HL-60 (cell line): ENCODE measurements at regions not wholly inside any gene's neighbourhood (a gene's known extent, or its start where the extent isn't known, plus 50 kb on each side); places are given as distances from the start of the nearest gene placed in this dataset.

Experiments used
- DNase-seq, 2 experiments: peaks; one replicate each; pipeline ENCODE4 v3.0.0-alpha.2; 2010 to 2020; ENCODE audit warnings: low read depth in 1 of 2, low spot score in 1 of 2
- H3K27ac ChIP-seq: fragments of 250-450 bp; sonication (Bioruptor Pico); replicated peaks from 2 replicates; pipeline ENCODE4 v1.5.1; 2020; ENCODE audit warnings: mild to moderate bottlenecking, moderate library complexity
- H3K27me3 ChIP-seq: fragments of 250-450 bp; sonication (Bioruptor Pico); 2 replicates; pipeline ENCODE4 v1.5.1; 2021; ENCODE audit warnings: mild to moderate bottlenecking, moderate library complexity; ENCODE audit not compliant: insufficient read depth, poor library complexity, severe bottlenecking
- H3K4me3 ChIP-seq: replicated peaks from 2 replicates; pipeline ENCODE4 v1.5.1; 2011; ENCODE audit warnings: mild to moderate bottlenecking, control low read depth, low read length; ENCODE audit not compliant: insufficient read depth
- GABPA ChIP-seq: IDR thresholded peaks from 2 replicates; pipeline ENCODE4 v1.6.1; 2012; ENCODE audit warnings: low read depth
- POLR2AphosphoS5 ChIP-seq: IDR thresholded peaks from 2 replicates; pipeline ENCODE4 v1.6.1; 2012; ENCODE audit warnings: low read depth
- SPI1 ChIP-seq: IDR thresholded peaks from 2 replicates; pipeline ENCODE4 v1.6.1; 2012; ENCODE audit warnings: low read depth, mild to moderate bottlenecking, borderline replicate concordance
- TF ChIP-seq, protein P1 (sequence below): IDR thresholded peaks from one replicate; pipeline ENCODE4 v1.5.1; 2011; ENCODE audit warnings: low read length, control low read depth, inconsistent platforms; ENCODE audit not compliant: insufficient read depth
- TF ChIP-seq, protein P2 (sequence below): IDR thresholded peaks from 2 replicates; pipeline ENCODE4 v1.6.1; 2012; ENCODE audit warnings: low read depth; ENCODE audit not compliant: insufficient replicate concordance

DNA sequence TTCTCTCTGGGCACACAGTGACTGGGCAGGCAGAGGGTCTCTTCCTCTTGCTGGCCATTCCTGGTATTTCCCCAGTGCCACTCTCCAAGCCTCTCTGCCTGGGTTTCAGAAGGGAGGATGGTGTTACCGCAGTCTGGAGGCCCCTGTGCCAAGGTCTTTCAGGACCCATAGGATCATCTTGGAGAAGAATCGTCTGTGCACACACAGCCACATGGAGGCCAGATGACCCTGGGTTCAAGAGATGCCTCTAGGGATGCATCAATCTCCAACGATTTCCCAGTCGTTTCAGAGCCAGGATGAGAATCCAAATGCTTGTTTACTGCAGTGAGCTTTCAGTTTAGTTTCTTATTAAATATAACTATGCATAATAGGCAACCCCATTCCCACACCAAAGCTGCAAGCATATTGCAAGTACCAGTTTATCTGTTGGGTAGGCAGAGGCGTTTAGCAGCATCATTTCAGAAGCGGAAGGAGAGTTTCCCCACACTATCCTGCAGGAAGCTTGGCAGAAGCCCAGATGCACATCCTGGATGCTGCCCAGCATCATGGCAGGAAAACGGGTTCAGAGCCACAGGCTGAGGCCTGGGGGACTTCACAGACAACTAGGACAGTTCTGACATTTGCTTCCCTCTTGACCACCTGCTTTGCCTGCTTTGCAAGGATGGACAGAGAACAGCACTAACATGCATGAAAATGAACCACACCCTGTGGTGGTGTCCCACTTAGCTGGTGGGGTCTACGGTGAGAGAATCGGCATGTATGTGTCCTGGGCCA lies 134.7 kb upstream of the FAM20C start:
- H3K27me3 ChIP-seq, result no peaks in the 10 kb centered on the region
- TF ChIP-seq SPI1 (no peak), GABPA (no peak), POLR2AphosphoS5 (no peak)
- TF ChIP-seq, protein P1, sequence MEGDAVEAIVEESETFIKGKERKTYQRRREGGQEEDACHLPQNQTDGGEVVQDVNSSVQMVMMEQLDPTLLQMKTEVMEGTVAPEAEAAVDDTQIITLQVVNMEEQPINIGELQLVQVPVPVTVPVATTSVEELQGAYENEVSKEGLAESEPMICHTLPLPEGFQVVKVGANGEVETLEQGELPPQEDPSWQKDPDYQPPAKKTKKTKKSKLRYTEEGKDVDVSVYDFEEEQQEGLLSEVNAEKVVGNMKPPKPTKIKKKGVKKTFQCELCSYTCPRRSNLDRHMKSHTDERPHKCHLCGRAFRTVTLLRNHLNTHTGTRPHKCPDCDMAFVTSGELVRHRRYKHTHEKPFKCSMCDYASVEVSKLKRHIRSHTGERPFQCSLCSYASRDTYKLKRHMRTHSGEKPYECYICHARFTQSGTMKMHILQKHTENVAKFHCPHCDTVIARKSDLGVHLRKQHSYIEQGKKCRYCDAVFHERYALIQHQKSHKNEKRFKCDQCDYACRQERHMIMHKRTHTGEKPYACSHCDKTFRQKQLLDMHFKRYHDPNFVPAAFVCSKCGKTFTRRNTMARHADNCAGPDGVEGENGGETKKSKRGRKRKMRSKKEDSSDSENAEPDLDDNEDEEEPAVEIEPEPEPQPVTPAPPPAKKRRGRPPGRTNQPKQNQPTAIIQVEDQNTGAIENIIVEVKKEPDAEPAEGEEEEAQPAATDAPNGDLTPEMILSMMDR, result no peak
- TF ChIP-seq, protein P2, sequence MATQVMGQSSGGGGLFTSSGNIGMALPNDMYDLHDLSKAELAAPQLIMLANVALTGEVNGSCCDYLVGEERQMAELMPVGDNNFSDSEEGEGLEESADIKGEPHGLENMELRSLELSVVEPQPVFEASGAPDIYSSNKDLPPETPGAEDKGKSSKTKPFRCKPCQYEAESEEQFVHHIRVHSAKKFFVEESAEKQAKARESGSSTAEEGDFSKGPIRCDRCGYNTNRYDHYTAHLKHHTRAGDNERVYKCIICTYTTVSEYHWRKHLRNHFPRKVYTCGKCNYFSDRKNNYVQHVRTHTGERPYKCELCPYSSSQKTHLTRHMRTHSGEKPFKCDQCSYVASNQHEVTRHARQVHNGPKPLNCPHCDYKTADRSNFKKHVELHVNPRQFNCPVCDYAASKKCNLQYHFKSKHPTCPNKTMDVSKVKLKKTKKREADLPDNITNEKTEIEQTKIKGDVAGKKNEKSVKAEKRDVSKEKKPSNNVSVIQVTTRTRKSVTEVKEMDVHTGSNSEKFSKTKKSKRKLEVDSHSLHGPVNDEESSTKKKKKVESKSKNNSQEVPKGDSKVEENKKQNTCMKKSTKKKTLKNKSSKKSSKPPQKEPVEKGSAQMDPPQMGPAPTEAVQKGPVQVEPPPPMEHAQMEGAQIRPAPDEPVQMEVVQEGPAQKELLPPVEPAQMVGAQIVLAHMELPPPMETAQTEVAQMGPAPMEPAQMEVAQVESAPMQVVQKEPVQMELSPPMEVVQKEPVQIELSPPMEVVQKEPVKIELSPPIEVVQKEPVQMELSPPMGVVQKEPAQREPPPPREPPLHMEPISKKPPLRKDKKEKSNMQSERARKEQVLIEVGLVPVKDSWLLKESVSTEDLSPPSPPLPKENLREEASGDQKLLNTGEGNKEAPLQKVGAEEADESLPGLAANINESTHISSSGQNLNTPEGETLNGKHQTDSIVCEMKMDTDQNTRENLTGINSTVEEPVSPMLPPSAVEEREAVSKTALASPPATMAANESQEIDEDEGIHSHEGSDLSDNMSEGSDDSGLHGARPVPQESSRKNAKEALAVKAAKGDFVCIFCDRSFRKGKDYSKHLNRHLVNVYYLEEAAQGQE, result no peak
- no peak overlapping the region for H3K4me3 ChIP-seq
- no peak for DNase-seq
- H3K27ac ChIP-seq, result no peak overlapping the region

- no peak overlapping the region for H3K27ac ChIP-seq
- no peak overlapping the region for H3K4me3 ChIP-seq
- H3K27me3 ChIP-seq, result no peaks in the 10 kb centered on the region
- TF ChIP-seq POLR2AphosphoS5, result no peak
- no peak for TF ChIP-seq SPI1
- TF ChIP-seq, protein P2, result no peak
- TF ChIP-seq, protein P1, result no peak
- TF ChIP-seq GABPA, result no peak
- DNase-seq, result no peak
These were observed 134.1 kb upstream of the FAM20C start for GRCh38 chr7:58316-58715.

GRCh38 chr7:59079-60016 lies 133.0 kb upstream of the FAM20C start:
- H3K4me3 ChIP-seq, result no peak overlapping the region
- H3K27me3 ChIP-seq, result no peaks in the 10 kb centered on the region
- no peak overlapping the region for H3K27ac ChIP-seq
- TF ChIP-seq, protein P2, result no peak
- no peak for TF ChIP-seq SPI1
- TF ChIP-seq, protein P1, result no peak
- TF ChIP-seq GABPA, result no peak
- TF ChIP-seq POLR2AphosphoS5, result no peak
- DNase-seq, result no peak
